ENCODE measurements at regions not wholly inside any gene's neighbourhood (a gene's known extent, or its start where the extent isn't known, plus 50 kb on each side); places are given as distances from the start of the nearest gene placed in this dataset.

GRCh38 chr1:38522915-38523567 lies 336.5 kb downstream of the RRAGC start:
- no peak for TF ChIP-seq CTCF (IDR thresholded peaks at IDR 0.05; ENCODE audit: insufficient read depth, missing control alignments)
- DNase-seq (ENCODE audit: insufficient read length, low spot score): no peak
- no peak for FAIRE-seq

- no peak for FAIRE-seq
- DNase-seq (ENCODE audit: insufficient read length, low spot score): no peak
- no peak for TF ChIP-seq CTCF (IDR thresholded peaks at IDR 0.05; ENCODE audit: insufficient read depth, missing control alignments)
Observed at GRCh38 chr1:38516560-38516959, 343.0 kb downstream of the RRAGC start.

GRCh38 chr1:38512789-38513188 lies 346.8 kb downstream of the RRAGC start:
- no peak for TF ChIP-seq CTCF (IDR thresholded peaks at IDR 0.05; ENCODE audit: insufficient read depth, missing control alignments)
- DNase-seq (ENCODE audit: insufficient read length, low spot score) (no peak), FAIRE-seq (no peak)

GRCh38 chr1:38512024-38512767 lies 347.4 kb downstream of the RRAGC start:
- DNase-seq (ENCODE audit: insufficient read length, low spot score) (no peak), FAIRE-seq (no peak)
- TF ChIP-seq CTCF (IDR thresholded peaks at IDR 0.05; ENCODE audit: insufficient read depth, missing control alignments): no peak

- TF ChIP-seq CTCF (IDR thresholded peaks at IDR 0.05; ENCODE audit: insufficient read depth, missing control alignments): no peak
- DNase-seq (ENCODE audit: insufficient read length, low spot score) (no peak), FAIRE-seq (no peak)
Observed at GRCh38 chr1:38508232-38508631, 351.3 kb downstream of the RRAGC start.

- FAIRE-seq (no peak), DNase-seq (ENCODE audit: insufficient read length, low spot score) (no peak)
- TF ChIP-seq CTCF (IDR thresholded peaks at IDR 0.05; ENCODE audit: insufficient read depth, missing control alignments): no peak
Observed at GRCh38 chr1:38507563-38507962, 352.0 kb downstream of the RRAGC start.

GRCh38 chr1:38505944-38506343 lies 353.6 kb downstream of the RRAGC start:
- no peak for DNase-seq (ENCODE audit: insufficient read length, low spot score)
- TF ChIP-seq CTCF (IDR thresholded peaks at IDR 0.05; ENCODE audit: insufficient read depth, missing control alignments): no peak

More at GRCh38 chr1:38505944-38506343, 353.6 kb downstream of the RRAGC start:
- no peak for FAIRE-seq

Measured in D721Med (cell line).